GM12878 (cell line): ENCODE measurements at regions not wholly inside any gene's neighbourhood (a gene's known extent, or its start where the extent isn't known, plus 50 kb on each side); places are given as distances from the start of the nearest gene placed in this dataset.
A peak's percentile ranks its signal among the peaks of the same experiment; 100 is the strongest.

Source experiments
- ATAC-seq: fragments of 200-7000 bp; cut with Tn5 transposase; 3 replicates; pipeline ENCODE4 v1.9.1; 2020; ENCODE audit warnings: mild to moderate bottlenecking, moderate library complexity
- BruUV-seq: library from RNA; stranded (reverse); fragments of 400-500 nt; replicated peaks from 2 replicates; lab custom pipeline; 2021; lab: Mats Ljungman, UMichigan
- CTCF ChIA-PET: fragments of 300-600 bp; sonication (Branson Sonifier 250); formaldehyde crosslinking; extraction: SDS; loops from one replicate; lab custom pipeline; 2021; ENCODE audit warnings: inconsistent platforms; lab: Yijun Ruan, JAX
- POLR2A ChIA-PET: fragments of 350-600 bp; formaldehyde crosslinking; extraction: SDS; loops from one replicate; lab custom pipeline; 2021; ENCODE audit warnings: inconsistent platforms; lab: Charles Lee
- RAD21 ChIA-PET: fragments of 300-600 bp; sonication (Branson Sonifier 250); formaldehyde crosslinking; loops from one replicate; lab custom pipeline; 2023; ENCODE audit warnings: antibody characterized with exemption; ENCODE audit not compliant: unreplicated experiment; lab: Charles Lee
- SMC1A ChIA-PET: fragments of 300-600 bp; sonication (Branson Sonifier 250); formaldehyde crosslinking; loops from one replicate; lab custom pipeline; 2023; ENCODE audit not compliant: unreplicated experiment, uncharacterized antibody; lab: Charles Lee
- DNase-seq: peaks from one replicate; pipeline ENCODE4 v3.0.0-alpha.2; 2011; ENCODE audit warnings: low read depth, low spot score
- FAIRE-seq: peaks from 3 replicates; lab custom pipeline; 2011; peaks lifted over from hg19 to GRCh38; lab: Jason Lieb, UNC
- H2AFZ ChIP-seq: 2 replicates; pipeline ENCODE4 v1.6.0; 2011; ENCODE audit warnings: low read depth, low read length, control low read depth; ENCODE audit not compliant: control insufficient read depth
- H3K27ac ChIP-seq: 2 replicates; pipeline ENCODE4 v1.5.1; 2011; ENCODE audit warnings: control low read depth; ENCODE audit not compliant: control insufficient read depth, insufficient read depth
- H3K27me3 ChIP-seq, 2 experiments: replicated peaks in 1 of 2; 2 replicates each; pipeline versions ENCODE4 v1.6.0 to v1.6.1; 2011; ENCODE audit warnings: low read length in 1 of 2; ENCODE audit not compliant: control insufficient read depth in 2 of 2, insufficient read depth in 2 of 2
- H3K36me3 ChIP-seq, 2 experiments: 2 replicates each; pipeline ENCODE4 v1.5.1; 2011; ENCODE audit warnings: low read length in 1 of 2; ENCODE audit not compliant: control insufficient read depth in 2 of 2, insufficient read depth in 2 of 2
- H3K4me1 ChIP-seq: 2 replicates; pipeline ENCODE4 v1.6.1; 2011; ENCODE audit warnings: mild to moderate bottlenecking, low read length, moderate library complexity, mixed read lengths; ENCODE audit not compliant: control insufficient read depth, insufficient read depth
- H3K4me2 ChIP-seq: 2 replicates; pipeline ENCODE4 v1.6.0; 2011; ENCODE audit warnings: control low read depth; ENCODE audit not compliant: control insufficient read depth, insufficient read depth
- H3K4me3 ChIP-seq: fragments of 200-600 bp; sonication (generic); 2 replicates; pipeline ENCODE4 v1.5.1; 2016
- H3K79me2 ChIP-seq: 2 replicates; pipeline ENCODE4 v1.6.0; 2011; ENCODE audit warnings: low read length; ENCODE audit not compliant: control insufficient read depth, insufficient read depth
- H3K9ac ChIP-seq: 2 replicates; pipeline ENCODE4 v1.8.0; 2011; ENCODE audit warnings: low read length, control low read depth, mixed read lengths; ENCODE audit not compliant: control insufficient read depth, insufficient read depth
- H3K9me3 ChIP-seq: replicated peaks from 3 replicates; pipeline ENCODE4 v1.5.1; 2011; ENCODE audit warnings: mild to moderate bottlenecking, low read length; ENCODE audit not compliant: control insufficient read depth, insufficient read depth
- H4K20me1 ChIP-seq: 2 replicates; pipeline ENCODE4 v1.6.0; 2011; ENCODE audit not compliant: control insufficient read depth, insufficient read depth
- ATF3 ChIP-seq: IDR thresholded peaks from 2 replicates; pipeline ENCODE4 v1.6.1; 2011; ENCODE audit warnings: low read depth, mild to moderate bottlenecking, low read length, moderate library complexity, borderline replicate concordance; ENCODE audit errors: extremely low read depth
- EP300 ChIP-seq, 2 experiments: fragments of 150-350 bp in 1 of 2; IDR thresholded peaks; 2 replicates each; pipeline ENCODE4 v1.6.1; 2011 to 2012; ENCODE audit warnings: low read depth in 2 of 2, low read length in 2 of 2, borderline replicate concordance in 1 of 2, improper control_type of control experiment in 1 of 2, inconsistent platforms in 1 of 2; ENCODE audit not compliant: control insufficient read depth in 1 of 2
- JUNB ChIP-seq: IDR thresholded peaks from 2 replicates; pipeline ENCODE4 v1.6.1; 2016; ENCODE audit warnings: antibody characterized with exemption, mild to moderate bottlenecking
- POLR2A ChIP-seq: IDR thresholded peaks from 2 replicates; pipeline ENCODE4 v1.6.1; 2011; ENCODE audit warnings: low read depth, mild to moderate bottlenecking, low read length
- RUNX3 ChIP-seq: IDR thresholded peaks from 2 replicates; pipeline ENCODE4 v1.6.1; 2012; ENCODE audit warnings: low read length, inconsistent platforms
- SPI1 ChIP-seq: IDR thresholded peaks from 2 replicates; pipeline ENCODE4 v1.6.1; 2011; ENCODE audit warnings: low read depth, mild to moderate bottlenecking, low read length, moderate library complexity, borderline replicate concordance; ENCODE audit not compliant: insufficient read depth
- TAF1 ChIP-seq: IDR thresholded peaks from 2 replicates; pipeline ENCODE4 v1.6.1; 2011; ENCODE audit warnings: mild to moderate bottlenecking, low read depth, low read length, borderline replicate concordance
- TCF12 ChIP-seq: IDR thresholded peaks from 2 replicates; pipeline ENCODE4 v1.6.1; 2011; ENCODE audit warnings: low read depth, mild to moderate bottlenecking, low read length
- USF2 ChIP-seq: IDR thresholded peaks from 2 replicates; pipeline ENCODE4 v1.6.1; 2011; ENCODE audit warnings: low read depth, low read length, improper control_type of control experiment, borderline replicate concordance
- WGBS: methylation state at CpG from one replicate; pipeline ENCODE4 v1.1.6; 2016; ENCODE audit warnings: low lambda C conversion rate; ENCODE audit not compliant: insufficient replicate concordance, insufficient coverage; ENCODE audit errors: missing lambda C conversion rate; 5-methylcytosine and 5-hydroxymethylcytosine counted together
- in situ Hi-C: fragments of 300-500 bp; cut with MboI; formaldehyde crosslinking; loops from 9 replicates; pipeline ENCODE4 v1.14.3; 2018; ENCODE audit warnings: mixed read lengths
- intact Hi-C: fragments of 100-400 bp; cut with micrococcal nuclease; formaldehyde crosslinking; loops from one replicate; pipeline ENCODE4 v1.14.2; 2022; ENCODE audit not compliant: unreplicated experiment

- H3K79me2 ChIP-seq: no peaks in the 10 kb centered on the region
- peak; percentile 58 for ATAC-seq
- H3K36me3 ChIP-seq: no peaks in the 10 kb centered on the region
- H3K4me2 ChIP-seq: no peak overlapping the region
- no peak overlapping the region for H3K4me3 ChIP-seq
- H3K27ac ChIP-seq: no peak overlapping the region
- FAIRE-seq: peak; percentile 62
- intact Hi-C loops: no loop called here
- 23% methylated on average over 3 of the region's 3 CpGs for WGBS
- no peak overlapping the region for H3K9ac ChIP-seq
- no peaks in the 10 kb centered on the region for H3K4me1 ChIP-seq
- BruUV-seq: no TSS peak
- RAD21 ChIA-PET: no interaction called here
- H3K9me3 ChIP-seq: no peaks in the 10 kb centered on the region
- no peaks in the 10 kb centered on the region for H3K27me3 ChIP-seq
- in situ Hi-C loops: no loop called here
- TF ChIP-seq RUNX3 (peak; percentile 59; the same call in 1 of the 2 replicates), JUNB (peak; percentile 42; the same call in 1 of the 2 replicates), USF2 (no peak), SPI1 (peak; percentile 54; the same call in 1 of the 2 replicates), TAF1 (no peak), TCF12 (no peak), POLR2A (no peak), EP300 (IDR thresholded peaks at IDR 0.05; ENCODE audit: borderline replicate concordance in 1 of 2, control insufficient read depth in 1 of 2, low read depth in 2 of 2, low read length in 2 of 2) (no peak), ATF3 (no peak)
- TF ChIP-seq, all 136 proteins: peak for 3
- POLR2A ChIA-PET: no interaction called here
- SMC1A ChIA-PET: interaction anchor here (1.4 kb wide), 1 partner anchor 12 kb away, joined by 3 read pairs; no protein-coding TSS in a partner anchor
- Histone ChIP-seq H2AFZ (no peak overlapping the region), H4K20me1 (no peaks in the 10 kb centered on the region)
- CTCF ChIA-PET: no interaction called here
- DNase-seq: no peak
These were observed 151.7 kb upstream of the CEP162 start for GRCh38 chr6:84379142-84379541.
